ENCODE measurements at regions not wholly inside any gene's neighbourhood (a gene's known extent, or its start where the extent isn't known, plus 50 kb on each side); places are given as distances from the start of the nearest gene placed in this dataset.
"Not testable (repeated sequence)": the region's sequence is repeated elsewhere in the genome, so short reads cannot be mapped to it uniquely, and the experiment has no call there.

DNA sequence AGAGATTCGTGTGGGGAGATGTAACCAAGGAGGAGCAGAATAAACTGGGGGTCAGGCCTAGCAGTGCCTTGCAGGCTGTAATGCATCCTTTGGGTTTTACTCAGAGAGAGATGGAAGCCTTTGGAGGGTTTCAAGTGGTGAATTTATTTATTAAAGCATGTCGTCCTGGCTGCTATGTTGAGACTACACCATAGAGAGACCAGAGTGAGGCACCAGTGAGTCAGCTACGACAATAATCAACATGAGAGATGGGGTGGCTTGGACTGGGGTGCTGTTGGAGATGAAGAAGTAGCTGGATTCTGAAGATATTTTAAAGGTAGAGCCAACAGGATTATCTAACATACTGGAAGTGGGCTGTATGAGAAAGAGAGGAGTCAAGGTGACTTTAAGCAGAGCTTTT, 335.3 kb upstream of the ARHGEF26 start:
- CTCF ChIA-PET: no interaction called here
- Histone ChIP-seq H3K4me3 (ENCODE audit: low read length) (no peak overlapping the region), H3K27me3 (ENCODE audit: control insufficient read depth in 2 of 2, insufficient read depth in 2 of 2, low read length in 2 of 2) (no peaks in the 10 kb centered on the region), H3K36me3 (ENCODE audit: control insufficient read depth in 2 of 3, insufficient read depth in 3 of 3, low read length in 3 of 3) (no peaks in the 10 kb centered on the region), H3K27ac (ENCODE audit: low read depth, low read length) (no peak overlapping the region), H3K4me1 (ENCODE audit: control insufficient read depth in 2 of 2, insufficient read depth in 2 of 2, low read length in 2 of 2) (no peaks in the 10 kb centered on the region), H3K9me3 (ENCODE audit: control insufficient read depth in 2 of 3, low read length in 3 of 3) (no peaks in the 10 kb centered on the region)
- DNase-seq (no peak), ATAC-seq (no peak)
- Mint-ChIP-seq H3K27me3 (peaks cover 0 to 24% (median 7%) of the 10 kb centered on the region in 5 donors), H3K4me1 (peaks cover 0 to 2% (median 0%) of the 10 kb centered on the region in 7 donors), H3K4me3 (no peak overlapping the region), H3K27ac (no peak overlapping the region), H3K36me3 (peaks cover 0 to under 1% (median 0%) of the 10 kb centered on the region in 5 donors), H3K9me3 (peaks cover 0 to 3% (median under 1%) of the 10 kb centered on the region in 11 donors)
- intact Hi-C loops (cut with micrococcal nuclease): no loop called here
- POLR2A ChIA-PET: no interaction called here

- Mint-ChIP-seq H3K27ac (no peak overlapping the region), H3K27me3 (peaks cover 0 to 26% (median 10%) of the 10 kb centered on the region in 5 donors), H3K9me3 (peaks cover 0 to 13% (median 5%) of the 10 kb centered on the region in 11 donors), H3K4me3 (no peak overlapping the region), H3K4me1 (no peaks in the 10 kb centered on the region), H3K36me3 (peaks cover 0 to 10% (median 0%) of the 10 kb centered on the region in 5 donors)
- intact Hi-C loops (cut with micrococcal nuclease): no loop called here
- H3K36me3 ChIP-seq (ENCODE audit: control insufficient read depth in 2 of 3, insufficient read depth in 3 of 3, low read length in 3 of 3): no peaks in the 10 kb centered on the region
- POLR2A ChIA-PET: no interaction called here
- H3K4me3 ChIP-seq (ENCODE audit: low read length): no peak overlapping the region
- no peaks in the 10 kb centered on the region for H3K9me3 ChIP-seq (ENCODE audit: control insufficient read depth in 2 of 3, low read length in 3 of 3)
- no peak overlapping the region for H3K27ac ChIP-seq (ENCODE audit: low read depth, low read length)
- no peaks in the 10 kb centered on the region for H3K27me3 ChIP-seq (ENCODE audit: control insufficient read depth in 2 of 2, insufficient read depth in 2 of 2, low read length in 2 of 2)
- no peak for DNase-seq
- H3K4me1 ChIP-seq (ENCODE audit: control insufficient read depth in 2 of 2, insufficient read depth in 2 of 2, low read length in 2 of 2): no peaks in the 10 kb centered on the region
- no peak for ATAC-seq
- CTCF ChIA-PET: no interaction called here
Observed at GRCh38 chr3:153789380-153789779, 331.8 kb upstream of the ARHGEF26 start.

DNA sequence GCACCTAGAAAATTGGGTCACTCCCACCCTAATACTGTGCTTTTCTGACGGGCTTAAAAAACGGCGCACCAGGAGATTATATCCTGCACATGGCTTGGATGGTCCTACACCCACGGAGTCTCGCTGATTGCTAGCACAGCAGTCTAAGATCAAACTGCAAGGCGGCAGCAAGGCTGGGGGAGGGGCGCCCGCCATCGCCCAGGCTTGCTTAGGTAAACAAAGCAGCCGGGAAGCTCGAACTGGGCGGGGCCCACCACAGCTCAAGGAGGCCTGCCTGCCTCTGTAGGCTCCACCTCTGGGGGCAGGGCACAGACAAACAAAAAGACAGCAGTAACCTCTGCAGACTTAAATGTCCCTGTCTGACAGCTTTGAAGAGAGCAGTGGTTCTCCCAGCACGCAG, 324.1 kb upstream of the ARHGEF26 start:
- H3K27ac Mint-ChIP-seq; H3K36me3 Mint-ChIP-seq; H3K4me3 Mint-ChIP-seq; DNase-seq; CTCF ChIA-PET; H3K9me3 ChIP-seq (ENCODE audit: control insufficient read depth in 2 of 3, low read length in 3 of 3); H3K4me1 ChIP-seq (ENCODE audit: control insufficient read depth in 2 of 2, insufficient read depth in 2 of 2, low read length in 2 of 2); H3K4me3 ChIP-seq (ENCODE audit: low read length); intact Hi-C loops (cut with micrococcal nuclease); H3K27me3 ChIP-seq (ENCODE audit: control insufficient read depth in 2 of 2, insufficient read depth in 2 of 2, low read length in 2 of 2); POLR2A ChIA-PET; ATAC-seq; H3K4me1 Mint-ChIP-seq; H3K27ac ChIP-seq (ENCODE audit: low read depth, low read length); H3K36me3 ChIP-seq (ENCODE audit: control insufficient read depth in 2 of 3, insufficient read depth in 3 of 3, low read length in 3 of 3): not testable (repeated sequence)
- Mint-ChIP-seq H3K27me3 (peaks cover 0 to 23% (median 12%) of the 10 kb centered on the region in 5 donors), H3K9me3 (peaks cover 0 to 25% (median 5%) of the 10 kb centered on the region in 11 donors)

- H3K27ac Mint-ChIP-seq: no peak overlapping the region
- intact Hi-C loops (cut with micrococcal nuclease): no loop called here
- CTCF ChIA-PET: no interaction called here
- no peaks in the 10 kb centered on the region for H3K27me3 ChIP-seq (ENCODE audit: control insufficient read depth in 2 of 2, insufficient read depth in 2 of 2, low read length in 2 of 2)
- H3K27me3 Mint-ChIP-seq: peaks cover 6 to 9% (median 7%) of the 10 kb centered on the region in 5 donors
- H3K4me3 Mint-ChIP-seq: no peak overlapping the region
- POLR2A ChIA-PET: no interaction called here
- ATAC-seq (no peak), DNase-seq (no peak)
- H3K9me3 Mint-ChIP-seq: no peaks in the 10 kb centered on the region
- H3K4me1 ChIP-seq (ENCODE audit: control insufficient read depth in 2 of 2, insufficient read depth in 2 of 2, low read length in 2 of 2): no peaks in the 10 kb centered on the region
- no peak overlapping the region for H3K4me3 ChIP-seq (ENCODE audit: low read length)
- no peaks in the 10 kb centered on the region for H3K36me3 ChIP-seq (ENCODE audit: control insufficient read depth in 2 of 3, insufficient read depth in 3 of 3, low read length in 3 of 3)
- H3K27ac ChIP-seq (ENCODE audit: low read depth, low read length): no peak overlapping the region
- no peaks in the 10 kb centered on the region for H3K36me3 Mint-ChIP-seq
- H3K9me3 ChIP-seq (ENCODE audit: control insufficient read depth in 2 of 3, low read length in 3 of 3): no peaks in the 10 kb centered on the region
- H3K4me1 Mint-ChIP-seq: no peaks in the 10 kb centered on the region
Observed at GRCh38 chr3:153809097-153809496, 312.1 kb upstream of the ARHGEF26 start.

DNA sequence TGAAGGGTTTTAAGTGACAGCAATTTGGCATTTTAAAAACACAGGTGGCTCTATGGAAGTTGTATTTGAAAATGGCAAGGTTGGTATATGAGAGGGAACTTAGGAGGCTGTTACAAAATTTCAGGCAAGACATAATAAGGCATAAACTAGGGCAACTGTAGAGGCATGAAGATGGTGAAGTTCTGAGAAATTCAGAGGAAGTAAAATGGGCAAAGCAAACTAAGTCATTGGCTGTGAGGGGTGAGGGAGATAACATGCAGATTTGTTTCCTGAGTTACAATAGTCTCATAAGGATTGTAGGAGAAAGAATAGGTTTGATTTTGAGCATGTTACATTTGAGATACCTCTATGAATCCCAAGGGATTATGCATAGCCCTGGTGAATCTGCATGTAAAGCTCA, 302.9 kb upstream of the ARHGEF26 start:
- H3K27ac Mint-ChIP-seq: no peak overlapping the region
- H3K4me3 Mint-ChIP-seq: no peak overlapping the region
- no peaks in the 10 kb centered on the region for H3K36me3 Mint-ChIP-seq
- ATAC-seq (no peak), DNase-seq (no peak)
- Histone ChIP-seq H3K27ac (ENCODE audit: low read depth, low read length) (no peak overlapping the region), H3K36me3 (ENCODE audit: control insufficient read depth in 2 of 3, insufficient read depth in 3 of 3, low read length in 3 of 3) (no peaks in the 10 kb centered on the region), H3K27me3 (ENCODE audit: control insufficient read depth in 2 of 2, insufficient read depth in 2 of 2, low read length in 2 of 2) (no peaks in the 10 kb centered on the region), H3K4me1 (ENCODE audit: control insufficient read depth in 2 of 2, insufficient read depth in 2 of 2, low read length in 2 of 2) (no peaks in the 10 kb centered on the region), H3K9me3 (ENCODE audit: control insufficient read depth in 2 of 3, low read length in 3 of 3) (no peaks in the 10 kb centered on the region), H3K4me3 (ENCODE audit: low read length) (no peak overlapping the region)
- ChIA-PET POLR2A (no interaction called here), CTCF (no interaction called here)
- H3K4me1 Mint-ChIP-seq: peaks cover 0 to 4% (median 0%) of the 10 kb centered on the region in 7 donors
- intact Hi-C loops (cut with micrococcal nuclease): no loop called here
- peaks cover 0 to 2% (median 0%) of the 10 kb centered on the region in 11 donors for H3K9me3 Mint-ChIP-seq
- H3K27me3 Mint-ChIP-seq: peaks cover 0 to 4% (median 0%) of the 10 kb centered on the region in 5 donors

GRCh38 chr3:153820035-153820434, 301.2 kb upstream of the ARHGEF26 start:
- H3K36me3 Mint-ChIP-seq: peaks cover 0 to 2% (median 0%) of the 10 kb centered on the region in 5 donors
- H3K4me3 ChIP-seq (ENCODE audit: low read length): no peak overlapping the region

DNA sequence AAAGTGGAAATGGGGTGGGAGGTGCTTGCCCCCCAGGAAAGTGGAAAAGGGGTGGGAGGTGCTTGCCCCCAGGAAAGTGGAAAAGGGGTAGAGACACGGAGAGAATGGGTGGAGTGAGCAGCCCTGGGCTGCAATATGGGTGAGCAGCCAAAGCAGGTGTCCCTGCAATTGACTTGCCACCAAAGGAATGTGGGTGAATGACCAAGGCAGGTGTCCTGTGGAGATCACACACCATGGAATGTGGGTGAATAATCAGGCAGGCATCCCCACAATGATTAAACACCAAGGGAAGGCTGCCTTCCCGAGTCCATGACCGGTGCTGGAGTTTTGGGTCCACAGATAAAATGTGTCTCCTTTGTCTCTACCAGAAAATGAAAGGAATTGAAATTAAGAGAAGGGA, 292.8 kb upstream of the ARHGEF26 start:
- CTCF ChIA-PET; H3K4me1 ChIP-seq (ENCODE audit: control insufficient read depth in 2 of 2, insufficient read depth in 2 of 2, low read length in 2 of 2); H3K4me1 Mint-ChIP-seq; intact Hi-C loops (cut with micrococcal nuclease); H3K9me3 ChIP-seq (ENCODE audit: control insufficient read depth in 2 of 3, low read length in 3 of 3); H3K36me3 ChIP-seq (ENCODE audit: control insufficient read depth in 2 of 3, insufficient read depth in 3 of 3, low read length in 3 of 3); H3K27ac ChIP-seq (ENCODE audit: low read depth, low read length); H3K4me3 ChIP-seq (ENCODE audit: low read length); ATAC-seq; H3K27ac Mint-ChIP-seq; DNase-seq; H3K27me3 ChIP-seq (ENCODE audit: control insufficient read depth in 2 of 2, insufficient read depth in 2 of 2, low read length in 2 of 2); H3K4me3 Mint-ChIP-seq; H3K36me3 Mint-ChIP-seq; POLR2A ChIA-PET: not testable (repeated sequence)
- Mint-ChIP-seq H3K9me3 (peaks cover 0 to 21% (median 3%) of the 10 kb centered on the region in 11 donors), H3K27me3 (peaks cover 0 to 18% (median 11%) of the 10 kb centered on the region in 5 donors)

More at GRCh38 chr3:153820035-153820434, 301.2 kb upstream of the ARHGEF26 start:
- Mint-ChIP-seq H3K9me3 (peaks cover 0 to 5% (median 0%) of the 10 kb centered on the region in 11 donors), H3K4me1 (peaks cover 0 to 4% (median 0%) of the 10 kb centered on the region in 7 donors), H3K27me3 (peaks cover 0 to 4% (median 0%) of the 10 kb centered on the region in 5 donors), H3K4me3 (no peak overlapping the region), H3K27ac (no peak overlapping the region)
- Histone ChIP-seq H3K9me3 (ENCODE audit: control insufficient read depth in 2 of 3, low read length in 3 of 3) (no peaks in the 10 kb centered on the region), H3K4me1 (ENCODE audit: control insufficient read depth in 2 of 2, insufficient read depth in 2 of 2, low read length in 2 of 2) (no peaks in the 10 kb centered on the region), H3K27ac (ENCODE audit: low read depth, low read length) (no peak overlapping the region), H3K27me3 (ENCODE audit: control insufficient read depth in 2 of 2, insufficient read depth in 2 of 2, low read length in 2 of 2) (no peaks in the 10 kb centered on the region), H3K36me3 (ENCODE audit: control insufficient read depth in 2 of 3, insufficient read depth in 3 of 3, low read length in 3 of 3) (no peaks in the 10 kb centered on the region)
- ATAC-seq (no peak), DNase-seq (no peak)
- POLR2A ChIA-PET: no interaction called here
- intact Hi-C loops (cut with micrococcal nuclease): no loop called here
- CTCF ChIA-PET: no interaction called here
